ENCODE measurements at regions not wholly inside any gene's neighbourhood (a gene's known extent, or its start where the extent isn't known, plus 50 kb on each side); places are given as distances from the start of the nearest gene placed in this dataset.

GRCh38 chr3:27827041-27827440 lies 104.9 kb upstream of the EOMES start:
- H3K4me3 ChIP-seq: no peak overlapping the region
- no peaks in the 10 kb centered on the region for H3K36me3 ChIP-seq
- DNase-seq: no peak
- no peak overlapping the region for H3K27ac ChIP-seq
- H3K9me3 ChIP-seq: no peaks in the 10 kb centered on the region
- no peaks in the 10 kb centered on the region for H3K4me1 ChIP-seq
- WGBS, 5 donors: 56 to 71% (median 59%) methylated on average over 3 of the region's 3 CpGs
- intact Hi-C loops (cut with DNase I; ENCODE audit: low total_unique reads): no loop called here
- no peaks in the 10 kb centered on the region for H3K27me3 ChIP-seq
- TF ChIP-seq POLR2A (IDR thresholded peaks at IDR 0.05): no peak
- TF ChIP-seq CTCF (IDR thresholded peaks at IDR 0.05): no peak
- no peak for TF ChIP-seq EP300 (IDR thresholded peaks at IDR 0.05)
- TF ChIP-seq POLR2AphosphoS5 (IDR thresholded peaks at IDR 0.05): no peak

GRCh38 chr3:27840807-27841594 lies 118.9 kb upstream of the EOMES start:
- no peak overlapping the region for H3K27ac ChIP-seq
- H3K9me3 ChIP-seq: no peaks in the 10 kb centered on the region
- DNase-seq: no peak
- H3K36me3 ChIP-seq: no peaks in the 10 kb centered on the region
- WGBS, 5 donors: 31 to 57% (median 56%) methylated on average over 2 of the region's 2 CpGs
- H3K4me1 ChIP-seq: no peaks in the 10 kb centered on the region
- intact Hi-C loops (cut with DNase I; ENCODE audit: low total_unique reads): no loop called here
- H3K27me3 ChIP-seq: no peaks in the 10 kb centered on the region
- TF ChIP-seq EP300 (IDR thresholded peaks at IDR 0.05): no peak
- TF ChIP-seq CTCF (IDR thresholded peaks at IDR 0.05): no peak
- no peak for TF ChIP-seq POLR2A (IDR thresholded peaks at IDR 0.05)
- TF ChIP-seq POLR2AphosphoS5 (IDR thresholded peaks at IDR 0.05): no peak
- H3K4me3 ChIP-seq: no peak overlapping the region

GRCh38 chr3:27844052-27844675 lies 122.0 kb upstream of the EOMES start:
- intact Hi-C loops (cut with DNase I; ENCODE audit: low total_unique reads): no loop called here
- TF ChIP-seq EP300 (IDR thresholded peaks at IDR 0.05): no peak
- TF ChIP-seq CTCF (IDR thresholded peaks at IDR 0.05): no peak
- TF ChIP-seq POLR2AphosphoS5 (IDR thresholded peaks at IDR 0.05): no peak
- no peak for TF ChIP-seq POLR2A (IDR thresholded peaks at IDR 0.05)
- H3K4me3 ChIP-seq: no peak overlapping the region
- H3K27ac ChIP-seq: no peak overlapping the region
- H3K9me3 ChIP-seq: no peaks in the 10 kb centered on the region
- 79 to 91% (median 87%) methylated on average over 1 of the region's 1 CpG for WGBS, 5 donors
- DNase-seq: no peak
- no peaks in the 10 kb centered on the region for H3K27me3 ChIP-seq
- no peaks in the 10 kb centered on the region for H3K4me1 ChIP-seq
- no peaks in the 10 kb centered on the region for H3K36me3 ChIP-seq

GRCh38 chr3:27847697-27848096 lies 125.6 kb upstream of the EOMES start:
- no peak for DNase-seq
- Histone ChIP-seq H3K36me3 (no peaks in the 10 kb centered on the region), H3K9me3 (peaks cover 0 to 8% (median 3%) of the 10 kb centered on the region in 4 donors), H3K27ac (no peak overlapping the region), H3K27me3 (peaks cover 0 to 6% (median 0%) of the 10 kb centered on the region in 3 donors), H3K4me1 (no peaks in the 10 kb centered on the region), H3K4me3 (no peak overlapping the region)
- intact Hi-C loops (cut with DNase I; ENCODE audit: low total_unique reads): no loop called here
- TF ChIP-seq CTCF (IDR thresholded peaks at IDR 0.05): no peak
- no peak for TF ChIP-seq POLR2AphosphoS5 (IDR thresholded peaks at IDR 0.05)
- TF ChIP-seq POLR2A (IDR thresholded peaks at IDR 0.05): no peak
- no peak for TF ChIP-seq EP300 (IDR thresholded peaks at IDR 0.05)
- 39 to 48% (median 44%) methylated on average over 6 of the region's 6 CpGs for WGBS, 5 donors
